Endothelial cell of umbilical vein (primary cell): ENCODE measurements at regions not wholly inside any gene's neighbourhood (a gene's known extent, or its start where the extent isn't known, plus 50 kb on each side); places are given as distances from the start of the nearest gene placed in this dataset.

Experiments
- CTCF ChIP-seq, 2 donors: IDR thresholded peaks; 1 replicate in 1 of 2; 2 replicates in 1 of 2; pipeline ENCODE4 v1.5.1; 2011; ENCODE audit warnings: low read length in 2 of 2, mild to moderate bottlenecking in 2 of 2, moderate library complexity in 2 of 2, control low read depth in 1 of 2, inconsistent platforms in 1 of 2, low read depth in 1 of 2; ENCODE audit not compliant: insufficient read depth in 1 of 2; ENCODE audit errors: extremely low read depth in 1 of 2
- EZH2 ChIP-seq: IDR thresholded peaks from 2 replicates; pipeline ENCODE4 v1.6.1; 2012; ENCODE audit warnings: borderline replicate concordance, low read depth, mild to moderate bottlenecking, moderate library complexity, low read length, inconsistent platforms; ENCODE audit not compliant: severe bottlenecking
- FOS ChIP-seq: IDR thresholded peaks from 2 replicates; pipeline ENCODE4 v1.6.1; 2011; ENCODE audit warnings: mild to moderate bottlenecking, low read length, moderate library complexity, borderline replicate concordance; ENCODE audit not compliant: insufficient read depth
- GATA2 ChIP-seq: IDR thresholded peaks from 2 replicates; pipeline ENCODE4 v1.7.0; 2011; ENCODE audit warnings: low read depth, mild to moderate bottlenecking, moderate library complexity, mixed read lengths, low read length; ENCODE audit not compliant: insufficient read length, insufficient read depth
- JUN ChIP-seq: IDR thresholded peaks from 2 replicates; pipeline ENCODE4 v1.6.1; 2011; ENCODE audit warnings: borderline replicate concordance, low read depth; ENCODE audit not compliant: insufficient read length, insufficient read depth
- MAX ChIP-seq: IDR thresholded peaks from 2 replicates; pipeline ENCODE4 v1.6.1; 2011; ENCODE audit not compliant: insufficient read depth, insufficient read length
- MYC ChIP-seq: IDR thresholded peaks from one replicate; pipeline ENCODE4 v1.6.1; 2011; ENCODE audit warnings: mild to moderate bottlenecking, low read depth, low read length
- POLR2A ChIP-seq: IDR thresholded peaks from 2 replicates; pipeline ENCODE4 v1.6.1; 2012; ENCODE audit warnings: low read depth, mild to moderate bottlenecking, control low read depth, low read length
- POLR2AphosphoS5 ChIP-seq: IDR thresholded peaks from 2 replicates; pipeline ENCODE4 v1.6.1; 2012; ENCODE audit warnings: low read depth, mild to moderate bottlenecking, control low read depth, low read length, moderate library complexity; ENCODE audit not compliant: insufficient read depth

DNA sequence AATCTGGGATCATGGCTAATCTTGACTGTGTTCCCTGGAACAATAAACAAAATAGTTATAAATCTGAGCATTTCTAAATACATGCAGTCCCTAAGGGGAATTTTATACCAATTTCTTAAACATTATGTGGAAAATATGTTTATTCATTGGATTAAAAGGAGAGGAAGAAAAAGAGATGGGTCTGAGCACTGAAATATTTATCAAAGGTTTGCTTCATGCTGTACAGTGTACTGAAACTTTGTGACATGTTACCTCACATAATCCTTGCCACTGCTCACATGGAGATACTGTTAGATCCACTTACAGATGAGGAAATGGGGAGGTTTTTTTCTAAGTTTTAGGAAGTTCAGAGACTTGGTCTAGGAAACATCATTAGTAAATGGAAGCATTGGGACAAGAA lies 443.6 kb downstream of the SPRY1 start:
- no peak for TF ChIP-seq CTCF (IDR thresholded peaks at IDR 0.05; ENCODE audit: extremely low read depth in 1 of 2, insufficient read depth in 1 of 2, low read depth in 1 of 2, low read length in 2 of 2)
- TF ChIP-seq POLR2A = no peak
- TF ChIP-seq MAX = no peak
- no peak for TF ChIP-seq POLR2AphosphoS5
- no peak for TF ChIP-seq EZH2
- no peak for TF ChIP-seq MYC
- no peak for TF ChIP-seq JUN
- no peak for TF ChIP-seq FOS
- TF ChIP-seq GATA2 = no peak
